NCI-H187 (cell line): ENCODE measurements at regions not wholly inside any gene's neighbourhood (a gene's known extent, or its start where the extent isn't known, plus 50 kb on each side); places are given as distances from the start of the nearest gene placed in this dataset.
"Not testable (repeated sequence)": the region's sequence is repeated elsewhere in the genome, so short reads cannot be mapped to it uniquely, and the experiment has no call there.

Experiments used
- DNase-seq, 2 experiments: peaks; one replicate each; lab custom pipeline; 2025; lab: John Stamatoyannopoulos, UW

GRCh38 chr3:187473778-187474406, 105.7 kb downstream of the RTP4 start:
- DNase-seq = no peak

GRCh38 chr3:187466306-187466705, 98.1 kb downstream of the RTP4 start:
- DNase-seq = not testable (repeated sequence)

DNA sequence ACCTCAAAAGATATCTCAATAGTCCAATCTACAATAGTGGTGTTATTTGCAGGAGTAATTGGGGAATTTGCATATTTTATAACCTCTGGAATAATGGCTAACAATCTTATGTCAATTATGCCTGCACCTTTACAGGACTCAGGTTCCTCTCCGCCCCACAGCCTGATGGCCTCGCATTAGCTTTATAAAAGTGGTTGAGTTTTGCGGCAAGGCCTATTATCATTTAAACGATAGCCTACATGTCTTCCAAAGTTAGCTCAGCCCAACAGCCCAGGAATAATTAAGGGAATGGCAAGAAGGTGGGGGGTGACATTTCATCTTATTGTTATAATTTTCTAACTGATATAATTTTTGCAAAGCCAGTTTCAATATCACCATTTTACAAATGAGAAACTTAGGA, 97.3 kb downstream of the RTP4 start:
- DNase-seq = no peak

GRCh38 chr3:187464682-187465081, 96.5 kb downstream of the RTP4 start:
- no peak for DNase-seq

GRCh38 chr3:187458921-187459320, 90.7 kb downstream of the RTP4 start:
- no peak for DNase-seq

DNA sequence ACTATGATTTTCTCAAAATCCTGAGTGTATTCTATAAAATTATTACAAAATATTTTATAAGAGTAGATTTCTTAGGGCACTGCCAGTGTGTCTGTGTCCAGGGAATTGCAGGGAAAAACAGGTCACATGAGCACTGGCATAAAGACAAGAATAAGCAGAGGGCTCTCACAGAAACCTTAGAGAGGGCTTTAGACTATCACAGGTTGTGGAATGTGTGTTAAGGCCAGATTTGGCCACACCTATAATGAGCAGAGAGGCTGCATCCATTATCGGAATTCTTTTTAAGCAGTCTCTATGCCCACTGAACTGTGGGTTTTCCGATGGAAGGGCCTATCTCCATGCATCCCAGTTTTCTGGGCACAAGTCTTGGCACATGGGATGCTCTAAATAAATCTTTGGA, 90.2 kb downstream of the RTP4 start:
- no peak for DNase-seq

DNA sequence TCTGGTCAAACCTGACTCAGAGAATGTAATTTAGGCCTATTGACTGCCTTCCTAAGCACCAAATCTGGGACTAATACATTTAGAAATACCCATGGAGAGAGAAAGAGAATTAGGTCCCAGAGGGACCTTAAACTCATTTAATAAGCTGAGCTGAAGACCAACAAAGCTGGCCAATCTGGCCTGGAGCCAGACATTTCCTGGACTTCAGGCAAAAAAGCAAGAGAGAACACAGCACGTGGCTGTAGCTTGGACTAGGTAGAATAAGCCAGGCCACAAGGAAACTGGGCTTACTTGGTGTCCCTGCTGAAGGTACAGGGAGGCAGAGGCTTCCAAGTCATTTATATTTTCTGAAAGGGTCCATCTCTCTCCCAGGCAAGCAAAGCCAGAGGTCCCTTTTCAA, 88.1 kb downstream of the RTP4 start:
- DNase-seq = no peak

GRCh38 chr3:187454085-187454815, 86.1 kb downstream of the RTP4 start:
- DNase-seq = no peak

GRCh38 chr3:187450431-187451190, 82.4 kb downstream of the RTP4 start:
- no peak for DNase-seq

DNA sequence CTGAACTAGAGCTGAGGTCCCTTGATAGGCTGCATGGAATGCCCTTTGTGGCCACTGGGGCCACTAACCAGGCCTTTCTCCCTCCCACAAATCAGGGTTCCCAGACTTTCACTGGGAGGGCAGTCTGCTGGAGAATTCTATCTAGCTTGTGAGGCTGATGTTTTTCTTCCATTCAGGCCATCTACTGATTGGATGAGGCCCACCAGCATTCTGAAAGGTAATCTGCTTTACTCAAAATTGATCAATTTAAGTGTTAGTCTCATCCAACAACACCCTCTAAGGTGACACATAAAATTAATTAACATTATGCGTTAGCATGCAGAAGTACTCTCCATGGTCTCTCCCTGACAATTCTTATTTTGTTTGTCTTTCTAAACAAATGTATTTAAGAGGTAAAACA, 80.5 kb downstream of the RTP4 start:
- no peak for DNase-seq

DNA sequence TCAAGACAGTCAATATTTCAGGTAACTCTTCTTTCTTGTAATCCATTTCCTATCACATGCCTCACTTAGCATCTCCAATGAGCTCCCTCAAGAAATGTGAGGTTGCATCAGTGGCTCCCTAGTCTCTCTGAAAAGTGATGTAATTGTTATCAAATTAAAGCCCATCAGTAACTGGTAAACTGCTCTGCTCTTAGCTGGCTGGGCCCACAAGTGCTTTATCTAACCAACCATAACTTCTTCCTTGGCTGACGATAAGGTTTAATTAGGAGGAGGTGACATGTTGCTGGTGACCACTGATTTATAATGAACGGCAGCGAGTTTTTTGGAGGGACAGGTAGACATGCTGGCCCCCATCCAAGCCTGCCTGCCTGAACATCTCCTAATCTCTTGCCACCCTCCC, 79.6 kb downstream of the RTP4 start:
- DNase-seq = no peak

DNA sequence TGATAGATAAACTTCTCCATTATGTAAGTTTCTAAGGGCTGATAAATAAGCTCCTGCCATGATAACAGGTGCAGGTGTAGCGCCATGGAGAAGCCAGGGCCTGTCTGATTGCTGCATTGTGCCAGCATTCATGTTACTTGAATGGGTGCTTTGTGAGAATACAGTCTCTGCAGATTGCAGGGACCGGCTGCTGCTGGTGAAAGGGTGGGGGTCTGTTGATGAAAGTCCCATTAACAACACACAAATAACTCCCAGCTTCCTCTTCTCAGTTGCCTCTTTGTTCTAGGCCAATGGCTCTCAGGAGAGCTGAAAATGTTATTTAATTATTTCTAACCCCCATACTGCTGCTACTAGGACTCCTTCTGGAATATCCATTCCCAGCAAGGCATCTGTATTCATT, 77.2 kb downstream of the RTP4 start:
- no peak for DNase-seq

- no peak for DNase-seq
Measured at GRCh38 chr3:187434524-187434923, 66.3 kb downstream of the RTP4 start.

GRCh38 chr3:187430576-187430975, 62.4 kb downstream of the RTP4 start:
- DNase-seq = no peak
